ENCODE measurements at regions not wholly inside any gene's neighbourhood (a gene's known extent, or its start where the extent isn't known, plus 50 kb on each side); places are given as distances from the start of the nearest gene placed in this dataset.

DNA sequence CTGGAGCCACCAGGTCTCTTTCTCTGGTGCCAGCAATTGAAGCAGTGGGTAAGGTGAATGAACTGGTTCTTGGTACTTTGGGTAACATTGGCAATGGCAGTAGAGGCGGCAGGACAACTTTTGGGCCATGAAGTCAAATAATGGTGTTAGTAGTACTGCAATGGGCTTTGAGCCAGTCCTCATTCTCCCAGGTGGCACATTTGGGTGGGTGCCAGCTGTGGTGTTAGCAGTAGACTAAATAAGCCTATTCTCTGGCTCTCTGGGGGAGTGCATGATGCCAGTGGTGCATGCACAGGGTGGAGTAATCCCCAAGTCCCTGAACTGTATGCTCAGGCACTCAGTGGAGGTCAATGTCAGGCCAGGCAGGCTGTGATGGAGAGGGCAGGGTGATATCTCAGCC is 120.2 kb upstream of the LRRTM4 start:
- no peak overlapping the region for H2AFZ ChIP-seq (ENCODE audit: low read length)
- H3K9me3 ChIP-seq (ENCODE audit: low read length): peaks cover 36% of the 10 kb centered on the region
- DNase-seq (ENCODE audit: low spot score): no peak
- FAIRE-seq: no peak
- intact Hi-C loops (cut with micrococcal nuclease; ENCODE audit: unreplicated experiment): no loop called here
- H3K27me3 ChIP-seq (ENCODE audit: control insufficient read depth in 1 of 2, insufficient read depth in 2 of 2, low read length in 2 of 2): no peaks in the 10 kb centered on the region
- H3K36me3 ChIP-seq (replicated peaks in 1 of 2; ENCODE audit: control insufficient read depth in 1 of 2, insufficient read depth in 2 of 2, low read length in 2 of 2): no peaks in the 10 kb centered on the region
- ATAC-seq: no peak
- H3K4me1 ChIP-seq (ENCODE audit: insufficient read depth, low read length): no peaks in the 10 kb centered on the region
- in situ Hi-C loops (cut with HindIII; ENCODE audit: extremely low pct_ligation_motif_present, low pct_unique_long_range_greater_than_20kb): no loop called here
- POLR2A ChIA-PET: no interaction called here
- no peak overlapping the region for H3K4me3 ChIP-seq (replicated peaks in 1 of 3; ENCODE audit: insufficient read depth in 1 of 3, low read depth in 2 of 3, low read length in 3 of 3)
- H3K79me2 ChIP-seq (ENCODE audit: insufficient read depth, low read length): no peaks in the 10 kb centered on the region
- BruUV-seq (replicated peaks): no TSS peak
- H4K20me1 ChIP-seq (ENCODE audit: insufficient read depth, low read length): no peaks in the 10 kb centered on the region
- H3K9ac ChIP-seq (ENCODE audit: insufficient read depth, low read depth, low read length): no peak overlapping the region
- H3K4me2 ChIP-seq (ENCODE audit: low read depth, low read length): no peak overlapping the region
- H3K27ac ChIP-seq (ENCODE audit: extremely low read length, insufficient read depth, low read length): no peak overlapping the region
- 14% methylated on average over 1 of the region's 1 CpG for WGBS (ENCODE audit: low lambda C conversion rate)
- CTCF ChIA-PET (ENCODE audit: low intra/inter-chr PET ratio, low total read pairs): no interaction called here
- TF ChIP-seq TBX2 (CRISPR knock-in tag; IDR thresholded peaks at IDR 0.05; ENCODE audit: borderline replicate concordance) (no peak), PCBP2 (optimal IDR thresholded peaks at IDR 0.05; ENCODE audit: low read depth, low read length, poor library complexity, severe bottlenecking) (no peak), EP300 (IDR thresholded peaks at IDR 0.05; ENCODE audit: low read depth in 2 of 2, low read length in 2 of 2) (no peak), EP300 (CRISPR knock-in tag; IDR thresholded peaks at IDR 0.05; ENCODE audit: borderline replicate concordance) (no peak), KDM6A (CRISPR knock-in tag; IDR thresholded peaks at IDR 0.05; ENCODE audit: low read depth) (no peak), FIP1L1 (IDR thresholded peaks at IDR 0.05; ENCODE audit: borderline replicate concordance, insufficient read depth, low read depth, low read length) (no peak), ZNF430 (CRISPR knock-in tag; IDR thresholded peaks at IDR 0.05) (no peak), MAZ (IDR thresholded peaks at IDR 0.05; ENCODE audit: borderline replicate concordance, low read depth, low read length) (no peak), MAZ (CRISPR knock-in tag; IDR thresholded peaks at IDR 0.05; ENCODE audit: low read depth) (no peak), GZF1 (CRISPR knock-in tag; IDR thresholded peaks at IDR 0.05) (no peak), MIXL1 (CRISPR knock-in tag; IDR thresholded peaks at IDR 0.05) (no peak), SP140L (CRISPR knock-in tag; IDR thresholded peaks at IDR 0.05; ENCODE audit: borderline replicate concordance) (no peak), ZBTB38 (CRISPR knock-in tag; IDR thresholded peaks at IDR 0.05) (no peak), HOXD1 (CRISPR knock-in tag; IDR thresholded peaks at IDR 0.05) (no peak), PAF1 (CRISPR knock-in tag; IDR thresholded peaks at IDR 0.05) (no peak), ETV6 (CRISPR knock-in tag; conservative IDR thresholded peaks at IDR 0.05) (no peak), ZNF691 (CRISPR knock-in tag; IDR thresholded peaks at IDR 0.05; ENCODE audit: borderline replicate concordance, low read depth) (no peak), ZNF619 (CRISPR knock-in tag; IDR thresholded peaks at IDR 0.05) (no peak), CHCHD3 (CRISPR knock-in tag; IDR thresholded peaks at IDR 0.05) (no peak)

Measured in HepG2 (cell line).